Ovary (tissue), 3 donors: ENCODE measurements at regions not wholly inside any gene's neighbourhood (a gene's known extent, or its start where the extent isn't known, plus 50 kb on each side); places are given as distances from the start of the nearest gene placed in this dataset.

Source experiments
- CTCF ChIP-seq, 3 donors: fragments of 450-650 bp in 2 of 3; fragments of 200-600 bp in 1 of 3; IDR thresholded peaks; one replicate each; pipeline versions ENCODE4 v1.5.1 to v1.8.0; 2016 to 2022; ENCODE audit warnings: antibody characterized with exemption in 3 of 3, mild to moderate bottlenecking in 1 of 3
- EP300 ChIP-seq: sonication (generic); formaldehyde crosslinking; IDR thresholded peaks from one replicate; pipeline ENCODE4 v1.6.1; 2017; ENCODE audit warnings: antibody characterized with exemption
- POLR2A ChIP-seq: fragments of 450-650 bp; IDR thresholded peaks from one replicate; pipeline ENCODE4 v1.6.1; 2017; ENCODE audit warnings: antibody characterized with exemption, mild to moderate bottlenecking, moderate library complexity
- donor health status: DM: no; HTN: no; CAD: no.

GRCh38 chrX:79462458-79462857 is 95.3 kb upstream of the ITM2A start:
- TF ChIP-seq POLR2A (no peak), CTCF (IDR thresholded peaks at IDR 0.05) (no peak), EP300 (no peak)
